GM12878 (cell line): ENCODE measurements at regions not wholly inside any gene's neighbourhood (a gene's known extent, or its start where the extent isn't known, plus 50 kb on each side); places are given as distances from the start of the nearest gene placed in this dataset.

ENCODE experiments used
- ATAC-seq: fragments of 200-7000 bp; cut with Tn5 transposase; 3 replicates; pipeline ENCODE4 v1.9.1; 2020; ENCODE audit warnings: mild to moderate bottlenecking, moderate library complexity
- BruUV-seq: library from RNA; stranded (reverse); fragments of 400-500 nt; replicated peaks from 2 replicates; lab custom pipeline; 2021; lab: Mats Ljungman, UMichigan
- CTCF ChIA-PET: fragments of 300-600 bp; sonication (Branson Sonifier 250); formaldehyde crosslinking; extraction: SDS; loops from one replicate; lab custom pipeline; 2021; ENCODE audit warnings: inconsistent platforms; lab: Yijun Ruan, JAX
- POLR2A ChIA-PET: fragments of 350-600 bp; formaldehyde crosslinking; extraction: SDS; loops from one replicate; lab custom pipeline; 2021; ENCODE audit warnings: inconsistent platforms; lab: Charles Lee
- RAD21 ChIA-PET: fragments of 300-600 bp; sonication (Branson Sonifier 250); formaldehyde crosslinking; loops from one replicate; lab custom pipeline; 2023; ENCODE audit warnings: antibody characterized with exemption; ENCODE audit not compliant: unreplicated experiment; lab: Charles Lee
- SMC1A ChIA-PET: fragments of 300-600 bp; sonication (Branson Sonifier 250); formaldehyde crosslinking; loops from one replicate; lab custom pipeline; 2023; ENCODE audit not compliant: unreplicated experiment, uncharacterized antibody; lab: Charles Lee
- DNase-seq: peaks from one replicate; pipeline ENCODE4 v3.0.0-alpha.2; 2011; ENCODE audit warnings: low read depth, low spot score
- FAIRE-seq: peaks from 3 replicates; lab custom pipeline; 2011; peaks lifted over from hg19 to GRCh38; lab: Jason Lieb, UNC
- H2AFZ ChIP-seq: 2 replicates; pipeline ENCODE4 v1.6.0; 2011; ENCODE audit warnings: low read depth, low read length, control low read depth; ENCODE audit not compliant: control insufficient read depth
- H3K27ac ChIP-seq: 2 replicates; pipeline ENCODE4 v1.5.1; 2011; ENCODE audit warnings: control low read depth; ENCODE audit not compliant: control insufficient read depth, insufficient read depth
- H3K27me3 ChIP-seq, 2 experiments: replicated peaks in 1 of 2; 2 replicates each; pipeline versions ENCODE4 v1.6.0 to v1.6.1; 2011; ENCODE audit warnings: low read length in 1 of 2; ENCODE audit not compliant: control insufficient read depth in 2 of 2, insufficient read depth in 2 of 2
- H3K36me3 ChIP-seq, 2 experiments: 2 replicates each; pipeline ENCODE4 v1.5.1; 2011; ENCODE audit warnings: low read length in 1 of 2; ENCODE audit not compliant: control insufficient read depth in 2 of 2, insufficient read depth in 2 of 2
- H3K4me1 ChIP-seq: 2 replicates; pipeline ENCODE4 v1.6.1; 2011; ENCODE audit warnings: mild to moderate bottlenecking, low read length, moderate library complexity, mixed read lengths; ENCODE audit not compliant: control insufficient read depth, insufficient read depth
- H3K4me2 ChIP-seq: 2 replicates; pipeline ENCODE4 v1.6.0; 2011; ENCODE audit warnings: control low read depth; ENCODE audit not compliant: control insufficient read depth, insufficient read depth
- H3K4me3 ChIP-seq: fragments of 200-600 bp; sonication (generic); 2 replicates; pipeline ENCODE4 v1.5.1; 2016
- H3K79me2 ChIP-seq: 2 replicates; pipeline ENCODE4 v1.6.0; 2011; ENCODE audit warnings: low read length; ENCODE audit not compliant: control insufficient read depth, insufficient read depth
- H3K9ac ChIP-seq: 2 replicates; pipeline ENCODE4 v1.8.0; 2011; ENCODE audit warnings: low read length, control low read depth, mixed read lengths; ENCODE audit not compliant: control insufficient read depth, insufficient read depth
- H3K9me3 ChIP-seq: replicated peaks from 3 replicates; pipeline ENCODE4 v1.5.1; 2011; ENCODE audit warnings: mild to moderate bottlenecking, low read length; ENCODE audit not compliant: control insufficient read depth, insufficient read depth
- H4K20me1 ChIP-seq: 2 replicates; pipeline ENCODE4 v1.6.0; 2011; ENCODE audit not compliant: control insufficient read depth, insufficient read depth
- CREM ChIP-seq: IDR thresholded peaks from 2 replicates; pipeline ENCODE4 v1.6.1; 2014; ENCODE audit warnings: antibody characterized with exemption, low read depth
- JUND ChIP-seq: IDR thresholded peaks from 2 replicates; pipeline ENCODE4 v1.6.1; 2012; ENCODE audit warnings: low read depth, mild to moderate bottlenecking, low read length, improper control_type of control experiment, moderate library complexity
- MEF2A ChIP-seq: IDR thresholded peaks from 2 replicates; pipeline ENCODE4 v1.6.1; 2011; ENCODE audit warnings: low read depth, mild to moderate bottlenecking, low read length, moderate library complexity; ENCODE audit not compliant: insufficient read depth
- RAD51 ChIP-seq: fragments of 450-650 bp; IDR thresholded peaks from 2 replicates; pipeline ENCODE4 v1.6.1; 2016; ENCODE audit warnings: moderate library complexity, mild to moderate bottlenecking, inconsistent platforms
- RBBP5 ChIP-seq: fragments of 200-600 bp; sonication (generic); conservative IDR thresholded peaks from 2 replicates; pipeline ENCODE4 v1.6.1; 2016
- SREBF2 ChIP-seq: IDR thresholded peaks from 2 replicates; pipeline ENCODE4 v1.6.1; 2012; ENCODE audit warnings: mild to moderate bottlenecking, low read length
- SUPT20H ChIP-seq: IDR thresholded peaks from 2 replicates; pipeline ENCODE4 v1.6.1; 2011; ENCODE audit warnings: low read depth, mild to moderate bottlenecking, low read length, moderate library complexity, borderline replicate concordance; ENCODE audit not compliant: control insufficient read depth
- ZBED1 ChIP-seq: IDR thresholded peaks from 2 replicates; pipeline ENCODE4 v1.6.1; 2016; ENCODE audit warnings: borderline replicate concordance
- ZNF207 ChIP-seq: fragments of 450-650 bp; IDR thresholded peaks from 2 replicates; pipeline ENCODE4 v1.6.1; 2014; ENCODE audit warnings: antibody characterized with exemption, mild to moderate bottlenecking, borderline replicate concordance
- ZSCAN29 ChIP-seq: fragments of 450-650 bp; IDR thresholded peaks from 2 replicates; pipeline ENCODE4 v1.6.1; 2017; ENCODE audit warnings: mild to moderate bottlenecking, moderate library complexity
- WGBS: methylation state at CpG from one replicate; pipeline ENCODE4 v1.1.6; 2016; ENCODE audit warnings: low lambda C conversion rate; ENCODE audit not compliant: insufficient replicate concordance, insufficient coverage; ENCODE audit errors: missing lambda C conversion rate; 5-methylcytosine and 5-hydroxymethylcytosine counted together
- in situ Hi-C: fragments of 300-500 bp; cut with MboI; formaldehyde crosslinking; loops from 9 replicates; pipeline ENCODE4 v1.14.3; 2018; ENCODE audit warnings: mixed read lengths
- intact Hi-C: fragments of 100-400 bp; cut with micrococcal nuclease; formaldehyde crosslinking; loops from one replicate; pipeline ENCODE4 v1.14.2; 2022; ENCODE audit not compliant: unreplicated experiment
- TF ChIP-seq, protein P1 (sequence below): IDR thresholded peaks from 2 replicates; pipeline ENCODE4 v1.6.1; 2011; ENCODE audit warnings: low read depth, low read length, improper control_type of control experiment, borderline replicate concordance

DNA sequence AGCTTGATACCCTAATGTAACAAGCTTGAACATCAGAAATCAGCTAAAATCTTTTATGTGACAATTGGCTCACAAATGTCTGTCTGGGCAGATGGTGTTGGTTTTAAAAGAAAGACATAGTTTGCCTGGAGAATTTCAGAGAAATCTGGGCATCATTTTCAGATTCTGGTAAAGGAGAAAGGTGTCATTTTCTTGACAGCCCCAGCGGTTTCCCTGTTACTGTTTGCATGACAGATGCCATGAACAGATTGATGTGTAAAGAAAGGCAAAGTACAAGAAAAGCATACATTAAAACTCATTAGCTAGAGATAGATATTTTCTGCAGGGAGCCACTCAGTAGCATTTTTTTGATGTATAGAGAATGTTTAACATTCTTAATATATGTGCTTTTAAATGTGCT lies 987.9 kb downstream of the OLFM4 start:
- Histone ChIP-seq H3K36me3 (no peaks in the 10 kb centered on the region), H3K79me2 (no peaks in the 10 kb centered on the region), H3K9me3 (no peaks in the 10 kb centered on the region), H2AFZ (no peak overlapping the region), H3K4me2 (no peak overlapping the region), H3K9ac (no peak overlapping the region), H3K4me3 (no peak overlapping the region), H4K20me1 (no peaks in the 10 kb centered on the region), H3K4me1 (no peaks in the 10 kb centered on the region), H3K27ac (no peak overlapping the region), H3K27me3 (no peaks in the 10 kb centered on the region)
- BruUV-seq: no TSS peak
- CTCF ChIA-PET: no interaction called here
- intact Hi-C loops: no loop called here
- TF ChIP-seq SUPT20H: no peak
- TF ChIP-seq ZSCAN29: no peak
- TF ChIP-seq, protein P1, sequence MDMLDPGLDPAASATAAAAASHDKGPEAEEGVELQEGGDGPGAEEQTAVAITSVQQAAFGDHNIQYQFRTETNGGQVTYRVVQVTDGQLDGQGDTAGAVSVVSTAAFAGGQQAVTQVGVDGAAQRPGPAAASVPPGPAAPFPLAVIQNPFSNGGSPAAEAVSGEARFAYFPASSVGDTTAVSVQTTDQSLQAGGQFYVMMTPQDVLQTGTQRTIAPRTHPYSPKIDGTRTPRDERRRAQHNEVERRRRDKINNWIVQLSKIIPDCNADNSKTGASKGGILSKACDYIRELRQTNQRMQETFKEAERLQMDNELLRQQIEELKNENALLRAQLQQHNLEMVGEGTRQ: no peak
- TF ChIP-seq SREBF2: no peak
- TF ChIP-seq ZBED1: no peak
- TF ChIP-seq JUND: no peak
- TF ChIP-seq RBBP5: no peak
- no peak for TF ChIP-seq ZNF207
- no peak for TF ChIP-seq RAD51
- TF ChIP-seq CREM: no peak
- no peak for TF ChIP-seq MEF2A
- no peak for ATAC-seq
- SMC1A ChIA-PET: no interaction called here
- WGBS: 6% methylated on average over 1 of the region's 1 CpG
- DNase-seq: no peak
- RAD21 ChIA-PET: no interaction called here
- in situ Hi-C loops: no loop called here
- no peak for FAIRE-seq
- POLR2A ChIA-PET: no interaction called here
